OCI-LY7 (cell line): ENCODE measurements at regions not wholly inside any gene's neighbourhood (a gene's known extent, or its start where the extent isn't known, plus 50 kb on each side); places are given as distances from the start of the nearest gene placed in this dataset.

Source experiments
- EZH2phosphoT487 ChIP-seq: fragments of 200-600 bp; sonication (generic); IDR thresholded peaks from 2 replicates; pipeline ENCODE4 v1.6.1; 2018; ENCODE audit warnings: low read depth, borderline replicate concordance, mild to moderate bottlenecking, mixed run types, antibody characterized with exemption, low read length, moderate library complexity, mixed read lengths
- TF ChIP-seq, protein P1 (sequence below): fragments of 200-600 bp; sonication (generic); conservative IDR thresholded peaks from 2 replicates; pipeline ENCODE4 v1.5.1; 2014; ENCODE audit warnings: mild to moderate bottlenecking, antibody characterized with exemption, low read length, moderate library complexity, mixed read lengths

DNA sequence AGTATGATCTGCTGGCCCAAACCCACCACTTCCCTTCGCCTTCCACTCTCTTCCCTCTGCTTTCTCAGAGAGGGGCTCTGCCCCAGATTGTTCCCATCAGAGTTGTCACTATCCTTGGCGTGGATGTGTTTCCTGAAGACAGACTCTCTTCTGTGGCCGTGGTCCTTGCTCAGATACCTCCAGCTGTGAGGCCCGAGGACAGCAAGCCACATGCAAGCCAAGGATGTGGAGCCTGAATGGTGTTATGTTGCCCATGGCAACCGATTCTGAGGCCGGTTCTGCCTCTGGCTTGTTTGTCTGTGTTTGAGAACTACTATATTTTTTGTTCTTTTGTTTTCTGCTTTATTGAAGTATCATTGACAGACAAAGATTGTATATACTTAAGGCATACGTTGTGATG is 247.4 kb upstream of the PODXL start:
- TF ChIP-seq, protein P1, sequence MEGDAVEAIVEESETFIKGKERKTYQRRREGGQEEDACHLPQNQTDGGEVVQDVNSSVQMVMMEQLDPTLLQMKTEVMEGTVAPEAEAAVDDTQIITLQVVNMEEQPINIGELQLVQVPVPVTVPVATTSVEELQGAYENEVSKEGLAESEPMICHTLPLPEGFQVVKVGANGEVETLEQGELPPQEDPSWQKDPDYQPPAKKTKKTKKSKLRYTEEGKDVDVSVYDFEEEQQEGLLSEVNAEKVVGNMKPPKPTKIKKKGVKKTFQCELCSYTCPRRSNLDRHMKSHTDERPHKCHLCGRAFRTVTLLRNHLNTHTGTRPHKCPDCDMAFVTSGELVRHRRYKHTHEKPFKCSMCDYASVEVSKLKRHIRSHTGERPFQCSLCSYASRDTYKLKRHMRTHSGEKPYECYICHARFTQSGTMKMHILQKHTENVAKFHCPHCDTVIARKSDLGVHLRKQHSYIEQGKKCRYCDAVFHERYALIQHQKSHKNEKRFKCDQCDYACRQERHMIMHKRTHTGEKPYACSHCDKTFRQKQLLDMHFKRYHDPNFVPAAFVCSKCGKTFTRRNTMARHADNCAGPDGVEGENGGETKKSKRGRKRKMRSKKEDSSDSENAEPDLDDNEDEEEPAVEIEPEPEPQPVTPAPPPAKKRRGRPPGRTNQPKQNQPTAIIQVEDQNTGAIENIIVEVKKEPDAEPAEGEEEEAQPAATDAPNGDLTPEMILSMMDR = no peak
- TF ChIP-seq EZH2phosphoT487 = no peak
